ENCODE measurements at regions not wholly inside any gene's neighbourhood (a gene's known extent, or its start where the extent isn't known, plus 50 kb on each side); places are given as distances from the start of the nearest gene placed in this dataset.
"Not testable (repeated sequence)": the region's sequence is repeated elsewhere in the genome, so short reads cannot be mapped to it uniquely, and the experiment has no call there.

DNA sequence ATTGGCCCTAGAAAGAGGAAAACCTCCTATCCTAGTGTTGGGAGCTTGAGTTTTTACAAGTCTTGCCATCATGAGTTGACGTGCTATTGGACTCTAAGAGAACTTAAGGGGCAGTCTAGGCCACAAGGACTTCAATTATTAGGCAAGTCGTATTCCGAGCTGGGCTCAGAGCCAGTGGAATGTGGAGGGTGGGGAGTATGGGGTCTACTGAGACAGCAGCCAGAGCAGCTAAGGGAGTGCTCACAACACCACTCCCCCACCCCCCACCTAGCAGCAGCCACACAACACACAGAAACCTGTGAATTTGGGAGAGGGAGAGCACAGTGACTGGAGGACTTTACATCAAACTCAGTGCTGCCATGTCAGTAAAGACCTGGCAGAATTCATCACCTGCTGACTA is 62.0 kb upstream of the ZNG1F start:
- TF ChIP-seq POLR2A (IDR thresholded peaks at IDR 0.05) = not testable (repeated sequence)
- TF ChIP-seq, protein P1, sequence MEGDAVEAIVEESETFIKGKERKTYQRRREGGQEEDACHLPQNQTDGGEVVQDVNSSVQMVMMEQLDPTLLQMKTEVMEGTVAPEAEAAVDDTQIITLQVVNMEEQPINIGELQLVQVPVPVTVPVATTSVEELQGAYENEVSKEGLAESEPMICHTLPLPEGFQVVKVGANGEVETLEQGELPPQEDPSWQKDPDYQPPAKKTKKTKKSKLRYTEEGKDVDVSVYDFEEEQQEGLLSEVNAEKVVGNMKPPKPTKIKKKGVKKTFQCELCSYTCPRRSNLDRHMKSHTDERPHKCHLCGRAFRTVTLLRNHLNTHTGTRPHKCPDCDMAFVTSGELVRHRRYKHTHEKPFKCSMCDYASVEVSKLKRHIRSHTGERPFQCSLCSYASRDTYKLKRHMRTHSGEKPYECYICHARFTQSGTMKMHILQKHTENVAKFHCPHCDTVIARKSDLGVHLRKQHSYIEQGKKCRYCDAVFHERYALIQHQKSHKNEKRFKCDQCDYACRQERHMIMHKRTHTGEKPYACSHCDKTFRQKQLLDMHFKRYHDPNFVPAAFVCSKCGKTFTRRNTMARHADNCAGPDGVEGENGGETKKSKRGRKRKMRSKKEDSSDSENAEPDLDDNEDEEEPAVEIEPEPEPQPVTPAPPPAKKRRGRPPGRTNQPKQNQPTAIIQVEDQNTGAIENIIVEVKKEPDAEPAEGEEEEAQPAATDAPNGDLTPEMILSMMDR (IDR thresholded peaks at IDR 0.05) = not testable (repeated sequence)
